ENCODE measurements at regions not wholly inside any gene's neighbourhood (a gene's known extent, or its start where the extent isn't known, plus 50 kb on each side); places are given as distances from the start of the nearest gene placed in this dataset.

- TF ChIP-seq CTCF (optimal IDR thresholded peaks at IDR 0.05 in 1 of 3, IDR thresholded peaks at IDR 0.05 in 1 of 3, conservative IDR thresholded peaks at IDR 0.05 in 1 of 3; ENCODE audit: extremely low read depth in 1 of 3, insufficient read depth in 2 of 3, low read length in 3 of 3) (no peak), EZH2 (IDR thresholded peaks at IDR 0.05; ENCODE audit: low read length) (no peak)
Observed at GRCh38 chr15:24734396-24734795, 58.8 kb downstream of the NPAP1 start.
